GM21786 (cell line): ENCODE measurements at regions not wholly inside any gene's neighbourhood (a gene's known extent, or its start where the extent isn't known, plus 50 kb on each side); places are given as distances from the start of the nearest gene placed in this dataset.

Experiments used
- ATAC-seq: cut with Tn5 transposase; IDR thresholded peaks from one replicate; pipeline ENCODE4 v1.9.1; 2021; ENCODE audit not compliant: unreplicated experiment

DNA sequence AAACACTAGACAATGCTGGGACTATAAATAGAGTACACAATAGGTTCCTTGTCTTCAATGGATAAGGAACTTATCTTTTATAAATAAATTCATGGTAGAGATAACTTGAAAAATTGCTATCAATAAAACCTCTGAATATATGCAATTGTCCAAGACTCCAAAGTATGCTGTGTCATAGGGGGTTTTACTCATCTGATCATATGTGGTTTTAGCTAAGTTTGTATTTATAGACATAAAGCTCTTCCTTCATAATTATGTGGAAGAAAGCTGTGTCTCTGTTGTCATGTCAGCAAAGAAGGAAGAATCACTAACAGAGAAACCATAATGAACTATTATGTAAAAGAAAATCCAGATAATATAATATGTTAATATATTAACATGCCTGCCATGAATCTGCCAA is 111.5 kb upstream of the ATXN7L3B start:
- no peak for ATAC-seq

DNA sequence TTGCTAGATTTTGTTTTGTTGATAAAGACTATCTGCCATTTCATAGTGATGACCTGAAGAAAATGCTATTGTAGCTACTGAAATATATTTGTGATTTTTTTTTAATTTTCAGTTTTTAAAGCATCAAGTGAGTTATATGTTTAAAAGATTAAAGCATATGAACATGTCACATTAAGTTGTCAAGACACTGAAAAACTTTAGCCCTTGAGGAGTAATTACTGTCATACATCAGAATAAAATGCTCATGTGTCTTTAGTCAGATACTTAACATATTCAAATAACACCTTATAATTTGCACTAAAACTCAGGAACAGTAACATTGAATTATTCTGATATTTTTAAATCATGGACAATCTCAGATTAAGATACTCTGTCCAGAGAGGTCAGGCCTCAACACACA is 108.1 kb upstream of the ATXN7L3B start:
- ATAC-seq = no peak

GRCh38 chr12:74431801-74432200 is 105.8 kb upstream of the ATXN7L3B start:
- no peak for ATAC-seq

GRCh38 chr12:74440469-74440868 is 97.2 kb upstream of the ATXN7L3B start:
- no peak for ATAC-seq

GRCh38 chr12:74441872-74442271 is 95.8 kb upstream of the ATXN7L3B start:
- ATAC-seq = no peak

DNA sequence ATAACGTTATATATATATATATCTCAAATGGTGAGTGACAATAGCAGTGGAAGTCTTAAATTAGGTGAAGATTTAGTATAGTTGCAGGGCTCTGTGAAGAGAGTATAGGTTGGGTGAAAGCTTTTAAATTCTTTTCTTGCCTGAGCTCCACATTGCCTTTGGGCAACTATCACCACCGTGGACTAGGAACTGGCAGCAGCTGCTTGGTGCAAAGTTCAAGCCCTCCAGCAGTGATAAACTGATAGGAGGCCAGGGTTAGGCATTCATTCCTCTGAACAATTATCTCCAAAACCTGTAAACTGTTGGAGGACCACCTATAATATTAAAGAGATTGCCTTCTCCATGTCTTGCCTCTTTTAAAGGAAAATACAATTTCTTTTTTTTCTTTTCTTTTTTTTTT is 91.2 kb upstream of the ATXN7L3B start:
- ATAC-seq = no peak

GRCh38 chr12:74449872-74450271 is 87.8 kb upstream of the ATXN7L3B start:
- no peak for ATAC-seq

DNA sequence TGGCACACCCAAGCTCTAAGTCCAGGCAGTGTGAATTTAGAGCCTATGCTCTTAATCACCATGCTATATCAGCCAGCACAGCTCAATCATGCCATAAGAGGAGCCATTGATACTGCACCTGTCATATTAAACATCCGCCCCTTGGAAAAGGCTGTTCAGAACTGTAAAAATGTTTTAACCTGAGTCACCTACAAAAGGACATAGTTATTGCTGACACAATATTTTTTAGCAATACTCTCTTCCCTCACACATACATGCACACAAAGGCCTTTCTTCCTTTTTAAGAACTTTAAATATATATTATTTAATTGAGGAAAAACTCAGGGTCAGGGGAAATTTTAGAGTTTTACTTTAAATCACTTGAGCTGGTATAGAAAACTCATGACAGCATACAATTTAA is 83.5 kb upstream of the ATXN7L3B start:
- ATAC-seq = no peak

- no peak for ATAC-seq
Observed at GRCh38 chr12:74455429-74455828, 82.2 kb upstream of the ATXN7L3B start.

DNA sequence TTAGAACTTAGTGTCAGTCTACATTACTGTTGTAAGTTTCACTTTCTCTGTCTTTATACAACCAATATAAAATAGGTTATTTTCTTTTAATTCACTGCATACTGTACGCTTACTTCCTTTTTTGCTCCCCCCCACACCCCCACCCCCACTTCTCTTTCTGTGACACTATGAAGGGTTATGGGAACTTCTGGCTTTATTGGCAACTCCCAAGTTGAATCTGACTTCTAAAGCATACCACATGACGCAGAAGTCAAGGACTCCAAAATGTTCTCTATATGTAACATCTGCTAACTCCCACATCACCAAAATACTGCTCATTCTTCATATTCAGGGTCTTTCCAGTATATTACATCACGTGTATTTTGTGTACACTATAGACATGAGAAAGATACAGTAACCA is 81.2 kb upstream of the ATXN7L3B start:
- ATAC-seq = no peak

DNA sequence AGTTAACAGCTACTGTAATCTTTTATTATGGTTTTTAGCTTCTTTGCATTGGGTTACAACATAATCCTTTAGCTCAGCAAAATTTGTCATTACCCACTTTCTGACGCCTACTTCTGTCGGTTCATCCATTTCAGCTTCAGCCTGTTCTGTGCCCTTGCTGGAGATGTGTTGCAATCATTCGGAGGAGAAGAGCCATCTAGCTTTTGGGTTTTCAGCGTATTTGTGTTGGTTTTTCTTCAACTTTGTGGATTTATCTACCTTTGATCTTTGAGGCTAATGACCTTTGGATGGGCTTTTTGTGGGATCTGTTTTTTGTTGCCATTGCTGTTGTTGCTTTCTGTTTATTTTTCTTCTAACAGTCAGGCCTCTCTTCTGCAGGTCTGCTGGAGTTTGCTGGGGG is 69.2 kb upstream of the ATXN7L3B start:
- ATAC-seq = no peak

- ATAC-seq = no peak
Observed at GRCh38 chr12:74476234-74476633, 61.4 kb upstream of the ATXN7L3B start.

DNA sequence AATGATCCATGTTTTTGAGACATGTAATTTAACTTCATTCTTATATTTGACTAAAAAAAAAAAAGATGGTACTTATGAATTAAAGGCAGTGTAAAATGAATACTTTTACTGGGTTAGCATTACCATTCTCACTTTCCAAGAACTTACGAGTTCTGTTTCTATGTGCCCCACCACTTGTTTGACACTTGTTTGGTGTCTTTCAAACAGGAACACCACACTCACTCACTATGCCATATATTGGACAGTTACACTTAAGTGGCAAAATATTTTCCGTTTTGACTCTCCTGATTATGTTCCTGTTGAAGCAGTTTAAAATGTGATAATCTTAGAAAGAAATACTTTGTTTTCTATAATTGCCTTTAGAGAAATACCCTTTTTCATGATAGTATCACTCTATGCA is 56.6 kb upstream of the ATXN7L3B start:
- ATAC-seq = no peak

GRCh38 chr12:74482115-74482514 is 55.5 kb upstream of the ATXN7L3B start:
- ATAC-seq = no peak

DNA sequence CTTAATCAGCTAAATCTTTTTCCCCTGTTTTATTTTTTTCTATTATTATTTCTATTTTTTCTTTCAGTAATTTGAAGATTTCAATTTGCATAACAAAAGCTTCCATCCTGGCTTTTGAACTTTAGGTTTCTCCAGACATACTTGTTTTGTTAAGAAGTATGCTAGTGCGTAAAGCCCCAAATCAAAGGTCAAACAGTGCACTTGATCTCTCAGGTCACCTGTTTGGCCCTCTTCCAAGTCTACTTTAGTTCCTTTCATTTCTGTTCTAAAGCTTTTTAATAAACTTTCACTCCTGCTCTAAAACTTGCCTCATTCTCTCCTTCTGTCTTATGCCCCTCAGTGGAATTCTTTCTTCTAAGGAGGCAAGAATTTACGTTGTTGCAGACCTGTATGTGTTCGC is 54.6 kb upstream of the ATXN7L3B start:
- ATAC-seq = no peak
